Lower lobe of right lung (tissue), 2 donors: ENCODE measurements at regions not wholly inside any gene's neighbourhood (a gene's known extent, or its start where the extent isn't known, plus 50 kb on each side); places are given as distances from the start of the nearest gene placed in this dataset.

Experiments used
- ATAC-seq, 2 donors: fragments of 200-7000 bp; cut with Tn5 transposase; one replicate each; pipeline ENCODE4 v1.9.1; 2020 to 2022; ENCODE audit warnings: mild to moderate bottlenecking in 2 of 2, moderate library complexity in 2 of 2
- DNase-seq: peaks from one replicate; pipeline ENCODE4 v3.0.0-alpha.2; 2020
- H3K27ac ChIP-seq: fragments of 200-600 bp; one replicate; pipeline ENCODE4 v1.8.0; 2022
- H3K27me3 ChIP-seq: fragments of 200-600 bp; one replicate; pipeline ENCODE4 v1.8.0; 2022; ENCODE audit warnings: low read depth
- H3K36me3 ChIP-seq: fragments of 200-600 bp; one replicate; pipeline ENCODE4 v1.8.0; 2022; ENCODE audit warnings: mild to moderate bottlenecking
- H3K4me1 ChIP-seq: fragments of 200-600 bp; one replicate; pipeline ENCODE4 v1.8.0; 2022
- H3K4me3 ChIP-seq: fragments of 200-600 bp; one replicate; pipeline ENCODE4 v1.8.0; 2022; ENCODE audit warnings: mild to moderate bottlenecking
- H3K9me3 ChIP-seq: fragments of 200-600 bp; one replicate; pipeline ENCODE4 v1.8.0; 2022
- intact Hi-C: fragments of 100-400 bp; cut with DNase I; formaldehyde crosslinking; loops from one replicate; pipeline ENCODE4 v1.11.0; 2022
- TF ChIP-seq, protein P1 (sequence below): fragments of 200-600 bp; IDR thresholded peaks from one replicate; pipeline ENCODE4 v1.8.0; 2022; ENCODE audit warnings: antibody characterized with exemption, mild to moderate bottlenecking
- donor health status: DM: no; HTN: yes; CAD: no; lungs with severe emphysema.

DNA sequence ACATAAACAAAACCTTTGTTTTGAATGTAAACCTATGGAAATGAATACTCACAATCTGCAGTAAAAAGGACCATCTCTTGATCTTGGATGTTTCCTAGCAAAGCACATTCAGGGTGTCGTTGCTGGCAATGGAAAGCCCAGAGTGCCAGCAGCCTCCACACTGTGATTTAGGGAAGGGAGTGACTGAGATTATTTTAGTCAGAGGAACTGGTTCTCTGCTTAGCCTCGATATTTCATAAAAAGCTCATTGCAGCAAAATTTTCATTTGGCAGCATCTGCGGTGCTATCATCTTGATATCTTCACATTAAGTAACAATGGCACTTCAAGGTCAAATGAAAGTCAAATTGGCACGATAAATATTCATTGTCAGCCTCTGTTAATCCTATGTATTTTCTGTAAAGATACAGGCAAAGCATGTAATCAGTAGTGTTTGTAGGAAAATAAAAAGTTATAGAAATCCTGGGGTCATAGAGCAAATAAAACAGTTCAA, 116.0 kb downstream of the MACIR start:
- Histone ChIP-seq H3K4me1 (no peaks in the 10 kb centered on the region), H3K36me3 (no peaks in the 10 kb centered on the region), H3K9me3 (no peaks in the 10 kb centered on the region), H3K27me3 (no peaks in the 10 kb centered on the region), H3K4me3 (no peak overlapping the region), H3K27ac (no peak overlapping the region)
- TF ChIP-seq, protein P1, sequence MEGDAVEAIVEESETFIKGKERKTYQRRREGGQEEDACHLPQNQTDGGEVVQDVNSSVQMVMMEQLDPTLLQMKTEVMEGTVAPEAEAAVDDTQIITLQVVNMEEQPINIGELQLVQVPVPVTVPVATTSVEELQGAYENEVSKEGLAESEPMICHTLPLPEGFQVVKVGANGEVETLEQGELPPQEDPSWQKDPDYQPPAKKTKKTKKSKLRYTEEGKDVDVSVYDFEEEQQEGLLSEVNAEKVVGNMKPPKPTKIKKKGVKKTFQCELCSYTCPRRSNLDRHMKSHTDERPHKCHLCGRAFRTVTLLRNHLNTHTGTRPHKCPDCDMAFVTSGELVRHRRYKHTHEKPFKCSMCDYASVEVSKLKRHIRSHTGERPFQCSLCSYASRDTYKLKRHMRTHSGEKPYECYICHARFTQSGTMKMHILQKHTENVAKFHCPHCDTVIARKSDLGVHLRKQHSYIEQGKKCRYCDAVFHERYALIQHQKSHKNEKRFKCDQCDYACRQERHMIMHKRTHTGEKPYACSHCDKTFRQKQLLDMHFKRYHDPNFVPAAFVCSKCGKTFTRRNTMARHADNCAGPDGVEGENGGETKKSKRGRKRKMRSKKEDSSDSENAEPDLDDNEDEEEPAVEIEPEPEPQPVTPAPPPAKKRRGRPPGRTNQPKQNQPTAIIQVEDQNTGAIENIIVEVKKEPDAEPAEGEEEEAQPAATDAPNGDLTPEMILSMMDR: no peak
- intact Hi-C loops: no loop called here
- DNase-seq (no peak), ATAC-seq (no peak)

DNA sequence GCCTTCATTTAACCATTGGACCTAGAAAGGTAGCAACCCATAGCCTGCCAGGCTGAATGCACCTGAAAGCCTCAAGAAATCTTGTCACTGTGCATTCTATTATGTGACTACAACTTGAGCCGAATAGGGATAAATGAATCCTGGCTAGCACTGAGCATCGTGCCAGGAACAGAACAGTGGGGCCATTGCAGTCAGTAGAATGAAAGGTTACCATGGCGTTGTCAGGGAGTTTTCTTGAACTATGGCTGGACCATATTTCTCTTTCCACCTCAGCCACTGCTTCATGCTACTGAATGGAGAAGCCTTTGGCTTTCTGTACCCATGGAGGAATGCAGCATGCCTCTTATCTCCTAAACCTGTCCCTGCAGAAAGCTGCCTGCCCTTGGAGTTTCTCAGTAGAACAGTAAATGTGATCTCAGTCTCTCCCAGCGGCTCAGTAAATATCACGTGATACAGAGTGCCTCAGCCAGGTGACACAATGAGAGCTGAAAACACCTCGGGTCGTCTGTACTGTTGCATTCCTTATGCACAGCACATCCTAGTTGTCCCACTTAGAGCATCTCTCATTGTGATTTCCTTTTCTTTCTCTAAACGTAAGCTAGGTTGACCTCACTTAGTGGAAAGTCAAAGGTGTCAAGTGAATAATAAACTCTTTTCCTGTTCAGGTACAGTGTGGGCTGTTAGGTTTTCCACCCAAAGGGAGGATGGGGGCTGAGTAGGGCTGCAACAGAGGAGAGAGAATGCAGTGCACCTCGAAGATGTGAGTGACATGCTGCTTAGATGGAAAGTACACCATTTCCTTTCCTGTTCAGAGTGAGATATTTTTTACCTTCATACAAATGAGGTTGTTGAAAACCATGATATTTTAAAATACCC, 115.3 kb downstream of the MACIR start:
- Histone ChIP-seq H3K27ac (no peak overlapping the region), H3K9me3 (no peaks in the 10 kb centered on the region), H3K27me3 (no peaks in the 10 kb centered on the region), H3K4me1 (no peaks in the 10 kb centered on the region), H3K36me3 (no peaks in the 10 kb centered on the region), H3K4me3 (no peak overlapping the region)
- DNase-seq: no peak
- intact Hi-C loops: no loop called here
- TF ChIP-seq, protein P1: no peak
- peak in 1 of 2 donors; percentile 37 for ATAC-seq

DNA sequence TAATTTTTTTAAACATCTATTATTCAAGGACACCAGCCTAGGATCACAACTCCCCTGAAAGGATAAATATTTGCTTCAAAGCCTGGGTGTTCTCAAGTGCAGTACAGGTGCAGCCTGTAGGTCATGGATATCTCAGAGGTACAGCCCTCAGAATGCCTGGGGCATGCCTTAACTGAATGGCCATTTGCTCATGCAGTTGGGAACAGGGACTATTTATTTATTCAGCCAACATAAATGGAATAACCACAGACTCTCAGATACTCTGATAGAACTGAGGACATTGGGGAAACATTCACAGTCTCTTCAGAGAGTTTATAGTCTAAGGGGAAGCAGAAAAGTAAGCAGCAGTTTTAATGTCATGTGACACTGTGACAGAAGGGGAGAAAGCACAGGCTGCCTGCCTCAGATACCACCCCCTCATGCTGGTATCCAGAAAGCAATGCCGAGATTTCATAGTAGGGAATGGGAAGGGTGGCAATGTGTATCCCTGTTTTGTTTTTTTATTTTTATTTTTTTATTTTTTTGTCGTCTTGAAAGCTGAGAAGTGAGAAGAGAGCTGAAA, 112.6 kb downstream of the MACIR start:
- no peak for ATAC-seq
- DNase-seq: no peak
- no peaks in the 10 kb centered on the region for H3K9me3 ChIP-seq
- no peaks in the 10 kb centered on the region for H3K27me3 ChIP-seq
- intact Hi-C loops: no loop called here
- H3K4me3 ChIP-seq: no peak overlapping the region
- no peaks in the 10 kb centered on the region for H3K36me3 ChIP-seq
- TF ChIP-seq, protein P1: no peak
- H3K4me1 ChIP-seq: no peaks in the 10 kb centered on the region
- no peak overlapping the region for H3K27ac ChIP-seq

DNA sequence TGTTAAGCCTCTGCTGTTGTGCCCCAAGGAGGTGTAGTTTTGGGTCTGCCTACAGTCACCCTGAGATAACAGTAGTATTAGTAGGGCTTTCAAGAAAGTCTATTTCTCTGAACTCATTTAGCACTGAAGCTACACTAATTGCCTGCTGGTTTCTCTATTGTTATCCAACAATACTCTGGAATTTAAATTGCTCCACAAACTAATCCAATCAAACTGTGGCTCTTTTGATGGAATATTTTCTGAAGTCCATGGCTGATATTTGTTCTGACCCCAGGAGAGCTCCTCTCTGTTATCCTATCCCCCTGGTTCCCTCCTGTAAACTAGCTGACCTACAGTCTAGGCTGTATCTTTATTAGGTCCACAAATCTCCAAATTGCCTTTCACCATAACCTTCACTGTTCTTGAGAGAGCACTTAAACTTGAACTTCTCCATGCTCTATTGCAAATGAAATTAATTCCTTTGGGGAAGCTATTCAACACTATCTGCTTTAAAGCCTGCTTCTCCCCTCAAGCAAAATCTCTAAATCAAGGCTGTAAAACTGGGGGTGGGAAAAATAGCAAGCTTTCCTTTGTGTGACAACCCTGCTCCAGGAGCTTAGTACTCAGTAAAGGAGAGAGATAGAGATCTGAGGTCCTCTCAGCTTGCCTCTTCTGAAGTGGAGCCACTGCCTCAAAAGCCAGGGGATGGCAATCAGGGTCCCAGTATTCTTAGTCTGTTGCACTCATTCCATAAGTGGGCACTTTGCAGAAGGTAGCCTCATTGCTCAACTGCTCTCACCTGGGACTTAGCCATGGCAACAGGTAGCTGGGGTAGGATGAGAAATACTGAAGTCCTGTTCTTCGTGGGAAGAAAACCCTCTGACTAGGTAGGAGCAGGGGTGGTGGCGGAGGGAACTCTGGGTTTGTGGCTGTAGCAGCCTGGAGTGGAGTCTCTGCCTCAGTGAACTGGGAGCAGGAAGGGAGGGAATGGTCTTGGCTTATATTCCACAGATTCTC, 110.9 kb downstream of the MACIR start:
- no peaks in the 10 kb centered on the region for H3K4me1 ChIP-seq
- TF ChIP-seq, protein P1: no peak
- DNase-seq (no peak), ATAC-seq (no peak)
- no peak overlapping the region for H3K4me3 ChIP-seq
- intact Hi-C loops: no loop called here
- H3K36me3 ChIP-seq: no peaks in the 10 kb centered on the region
- H3K9me3 ChIP-seq: no peaks in the 10 kb centered on the region
- H3K27ac ChIP-seq: no peak overlapping the region
- H3K27me3 ChIP-seq: no peaks in the 10 kb centered on the region

DNA sequence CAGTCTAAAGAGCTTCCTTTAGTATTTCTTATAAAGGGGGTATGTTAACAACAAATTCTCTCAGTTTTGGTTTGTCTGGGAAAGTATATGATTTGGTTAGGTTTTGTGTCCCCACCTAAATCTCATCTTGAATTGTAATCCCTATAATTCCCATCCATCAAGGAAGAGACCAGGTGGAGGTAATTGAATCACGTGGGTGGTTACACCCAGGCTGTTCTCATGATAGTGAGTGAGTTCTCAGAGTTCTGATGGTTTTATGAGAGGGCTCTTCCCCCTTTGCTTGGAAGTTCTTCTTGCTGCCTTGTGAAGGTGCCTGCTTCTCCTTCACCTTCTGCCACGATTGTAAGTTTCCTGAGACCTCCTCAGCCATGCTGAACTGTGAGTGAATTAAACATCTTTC, 109.1 kb downstream of the MACIR start:
- H3K4me1 ChIP-seq: no peaks in the 10 kb centered on the region
- DNase-seq: no peak
- no peaks in the 10 kb centered on the region for H3K36me3 ChIP-seq
- ATAC-seq: no peak
- intact Hi-C loops: no loop called here
- no peaks in the 10 kb centered on the region for H3K27me3 ChIP-seq
- H3K9me3 ChIP-seq: no peaks in the 10 kb centered on the region
- no peak overlapping the region for H3K27ac ChIP-seq
- no peak overlapping the region for H3K4me3 ChIP-seq
- TF ChIP-seq, protein P1: no peak
